ENCODE measurements at regions not wholly inside any gene's neighbourhood (a gene's known extent, or its start where the extent isn't known, plus 50 kb on each side); places are given as distances from the start of the nearest gene placed in this dataset.

DNA sequence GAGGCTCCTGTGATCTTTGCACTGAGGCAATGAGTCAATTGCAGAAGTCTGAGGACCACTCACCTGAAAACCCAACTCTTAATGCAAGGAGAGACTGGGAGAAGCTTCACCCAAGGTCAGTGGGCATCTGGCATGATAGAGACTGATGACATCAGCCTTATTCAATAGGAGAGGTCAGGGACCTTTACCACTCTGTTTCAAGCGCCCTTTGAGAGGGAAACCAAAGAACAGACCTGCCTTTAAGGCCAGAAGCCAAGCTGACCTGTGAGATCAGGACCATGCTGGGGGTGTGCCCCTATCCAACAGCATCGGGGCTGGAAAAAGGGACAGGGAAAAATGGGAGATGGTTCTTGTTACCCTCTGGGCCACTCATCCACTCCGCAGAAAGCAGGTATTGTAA lies 83.3 kb upstream of the FOXN3 start:
- TF ChIP-seq POLR2A (IDR thresholded peaks at IDR 0.05) (no peak), CTCF (IDR thresholded peaks at IDR 0.05) (no peak), EP300 (IDR thresholded peaks at IDR 0.05) (no peak), POLR2AphosphoS5 (IDR thresholded peaks at IDR 0.05) (no peak)
- Histone ChIP-seq H3K4me1 (peaks cover 12% of the 10 kb centered on the region), H3K36me3 (peaks cover 4% of the 10 kb centered on the region), H3K27me3 (no peaks in the 10 kb centered on the region), H3K9me3 (no peaks in the 10 kb centered on the region), H3K4me3 (no peak overlapping the region), H3K27ac (no peak overlapping the region)
- WGBS = 98% methylated on average over 3 of the region's 3 CpGs
- no peak for DNase-seq (ENCODE audit: low spot score in 2 of 2)

DNA sequence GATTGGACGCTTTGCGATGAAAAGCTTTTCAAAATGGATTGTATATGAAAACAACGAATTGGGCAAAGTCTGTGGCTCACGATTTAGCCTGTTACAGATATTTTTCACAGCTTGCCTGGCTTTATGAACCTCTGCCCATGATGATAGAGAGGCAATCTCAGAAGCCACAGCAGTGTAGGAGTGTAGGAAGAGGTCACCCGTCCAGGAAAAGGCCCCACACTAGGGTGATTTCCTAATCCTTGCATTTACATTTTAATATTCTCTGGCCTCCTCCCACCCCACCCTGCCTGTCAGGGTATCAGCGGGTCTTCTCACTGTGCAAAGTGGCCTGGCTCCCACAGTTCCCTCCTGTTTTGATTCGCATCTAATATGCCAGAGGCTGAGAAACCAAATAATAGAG lies 81.8 kb upstream of the FOXN3 start:
- Histone ChIP-seq H3K4me3 (no peak overlapping the region), H3K27me3 (no peaks in the 10 kb centered on the region), H3K9me3 (no peaks in the 10 kb centered on the region), H3K4me1 (peaks cover 7% of the 10 kb centered on the region), H3K27ac (no peak overlapping the region), H3K36me3 (peaks cover 4% of the 10 kb centered on the region)
- TF ChIP-seq CTCF (IDR thresholded peaks at IDR 0.05) (no peak), POLR2A (IDR thresholded peaks at IDR 0.05) (no peak), EP300 (IDR thresholded peaks at IDR 0.05) (no peak), POLR2AphosphoS5 (IDR thresholded peaks at IDR 0.05) (no peak)
- no peak for DNase-seq (ENCODE audit: low spot score in 2 of 2)
- 90% methylated on average over 7 of the region's 7 CpGs for WGBS

GRCh38 chr14:89495718-89496117 lies 78.7 kb upstream of the FOXN3 start:
- Histone ChIP-seq H3K36me3 (peaks cover 4% of the 10 kb centered on the region), H3K4me1 (no peaks in the 10 kb centered on the region), H3K27me3 (no peaks in the 10 kb centered on the region), H3K27ac (no peak overlapping the region), H3K4me3 (no peak overlapping the region), H3K9me3 (no peaks in the 10 kb centered on the region)
- WGBS = 96% methylated on average over 8 of the region's 8 CpGs
- TF ChIP-seq POLR2AphosphoS5 (IDR thresholded peaks at IDR 0.05) = no peak
- TF ChIP-seq EP300 (IDR thresholded peaks at IDR 0.05) = no peak
- DNase-seq (ENCODE audit: low spot score in 2 of 2) = no peak

- H3K9me3 ChIP-seq = no peaks in the 10 kb centered on the region
- no peaks in the 10 kb centered on the region for H3K27me3 ChIP-seq
- H3K36me3 ChIP-seq = no peaks in the 10 kb centered on the region
- peaks cover 10% of the 10 kb centered on the region for H3K4me1 ChIP-seq
- TF ChIP-seq POLR2A (IDR thresholded peaks at IDR 0.05) (no peak), POLR2AphosphoS5 (IDR thresholded peaks at IDR 0.05) (no peak), EP300 (IDR thresholded peaks at IDR 0.05) (no peak), CTCF (IDR thresholded peaks at IDR 0.05) (no peak)
- no peak overlapping the region for H3K27ac ChIP-seq
- WGBS = 92% methylated on average over 11 of the region's 11 CpGs
- no peak overlapping the region for H3K4me3 ChIP-seq
- DNase-seq (ENCODE audit: low spot score in 2 of 2) = no peak
Measured at GRCh38 chr14:89493877-89494634, 77.0 kb upstream of the FOXN3 start.

- 97% methylated on average over 4 of the region's 4 CpGs for whole genome bisulfite sequencing
- Histone ChIP-seq H3K4me1 (peaks cover 10% of the 10 kb centered on the region), H3K9me3 (no peaks in the 10 kb centered on the region), H3K27ac (no peak overlapping the region), H3K36me3 (no peaks in the 10 kb centered on the region), H3K27me3 (no peaks in the 10 kb centered on the region), H3K4me3 (no peak overlapping the region)
- TF ChIP-seq EP300 (IDR thresholded peaks at IDR 0.05) (no peak), CTCF (IDR thresholded peaks at IDR 0.05) (no peak), POLR2AphosphoS5 (IDR thresholded peaks at IDR 0.05) (no peak), POLR2A (IDR thresholded peaks at IDR 0.05) (no peak)
- DNase-seq (ENCODE audit: low spot score in 2 of 2) = no peak
Measured at GRCh38 chr14:89493406-89493805, 76.4 kb upstream of the FOXN3 start.

Data from suprapubic skin (tissue), 4 donors.